ENCODE measurements at regions not wholly inside any gene's neighbourhood (a gene's known extent, or its start where the extent isn't known, plus 50 kb on each side); places are given as distances from the start of the nearest gene placed in this dataset.

DNA sequence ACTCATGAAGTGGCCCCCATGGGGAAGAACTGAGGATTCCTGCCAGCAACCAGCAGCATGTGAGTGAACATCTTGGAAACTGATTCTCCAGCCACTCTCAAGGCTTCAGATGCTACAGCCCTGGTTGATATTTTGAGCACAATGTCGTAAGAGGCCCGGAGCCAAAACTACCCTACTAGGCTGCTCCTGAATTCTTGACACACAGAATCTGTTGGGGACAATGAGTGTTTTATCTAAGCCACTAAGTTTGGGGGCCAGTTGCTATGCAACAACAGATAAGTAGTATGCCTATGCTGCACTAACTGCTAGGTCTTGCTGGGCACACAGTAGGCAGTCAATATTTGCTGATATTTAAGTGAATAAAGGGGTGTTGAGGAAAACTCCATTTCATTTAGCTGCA is 89.9 kb upstream of the CHL1 start:
- TF ChIP-seq NR3C1 (CRISPR knock-in tag; conservative IDR thresholded peaks at IDR 0.05; ENCODE audit: low read depth) (no peak), ESRRA (CRISPR knock-in tag; IDR thresholded peaks at IDR 0.05; ENCODE audit: borderline replicate concordance) (no peak), PRRX2 (CRISPR knock-in tag; IDR thresholded peaks at IDR 0.05) (no peak), RELA (CRISPR knock-in tag; IDR thresholded peaks at IDR 0.05; ENCODE audit: borderline replicate concordance) (no peak), TCF7 (CRISPR knock-in tag; IDR thresholded peaks at IDR 0.05; ENCODE audit: low read depth) (no peak)
- TF ChIP-seq, protein P1, sequence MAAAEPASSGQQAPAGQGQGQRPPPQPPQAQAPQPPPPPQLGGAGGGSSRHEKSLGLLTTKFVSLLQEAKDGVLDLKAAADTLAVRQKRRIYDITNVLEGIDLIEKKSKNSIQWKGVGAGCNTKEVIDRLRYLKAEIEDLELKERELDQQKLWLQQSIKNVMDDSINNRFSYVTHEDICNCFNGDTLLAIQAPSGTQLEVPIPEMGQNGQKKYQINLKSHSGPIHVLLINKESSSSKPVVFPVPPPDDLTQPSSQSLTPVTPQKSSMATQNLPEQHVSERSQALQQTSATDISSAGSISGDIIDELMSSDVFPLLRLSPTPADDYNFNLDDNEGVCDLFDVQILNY (CRISPR knock-in tag; IDR thresholded peaks at IDR 0.05): no peak
- TF ChIP-seq, protein P2, sequence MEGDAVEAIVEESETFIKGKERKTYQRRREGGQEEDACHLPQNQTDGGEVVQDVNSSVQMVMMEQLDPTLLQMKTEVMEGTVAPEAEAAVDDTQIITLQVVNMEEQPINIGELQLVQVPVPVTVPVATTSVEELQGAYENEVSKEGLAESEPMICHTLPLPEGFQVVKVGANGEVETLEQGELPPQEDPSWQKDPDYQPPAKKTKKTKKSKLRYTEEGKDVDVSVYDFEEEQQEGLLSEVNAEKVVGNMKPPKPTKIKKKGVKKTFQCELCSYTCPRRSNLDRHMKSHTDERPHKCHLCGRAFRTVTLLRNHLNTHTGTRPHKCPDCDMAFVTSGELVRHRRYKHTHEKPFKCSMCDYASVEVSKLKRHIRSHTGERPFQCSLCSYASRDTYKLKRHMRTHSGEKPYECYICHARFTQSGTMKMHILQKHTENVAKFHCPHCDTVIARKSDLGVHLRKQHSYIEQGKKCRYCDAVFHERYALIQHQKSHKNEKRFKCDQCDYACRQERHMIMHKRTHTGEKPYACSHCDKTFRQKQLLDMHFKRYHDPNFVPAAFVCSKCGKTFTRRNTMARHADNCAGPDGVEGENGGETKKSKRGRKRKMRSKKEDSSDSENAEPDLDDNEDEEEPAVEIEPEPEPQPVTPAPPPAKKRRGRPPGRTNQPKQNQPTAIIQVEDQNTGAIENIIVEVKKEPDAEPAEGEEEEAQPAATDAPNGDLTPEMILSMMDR (IDR thresholded peaks at IDR 0.05): no peak
- TF ChIP-seq, protein P3, sequence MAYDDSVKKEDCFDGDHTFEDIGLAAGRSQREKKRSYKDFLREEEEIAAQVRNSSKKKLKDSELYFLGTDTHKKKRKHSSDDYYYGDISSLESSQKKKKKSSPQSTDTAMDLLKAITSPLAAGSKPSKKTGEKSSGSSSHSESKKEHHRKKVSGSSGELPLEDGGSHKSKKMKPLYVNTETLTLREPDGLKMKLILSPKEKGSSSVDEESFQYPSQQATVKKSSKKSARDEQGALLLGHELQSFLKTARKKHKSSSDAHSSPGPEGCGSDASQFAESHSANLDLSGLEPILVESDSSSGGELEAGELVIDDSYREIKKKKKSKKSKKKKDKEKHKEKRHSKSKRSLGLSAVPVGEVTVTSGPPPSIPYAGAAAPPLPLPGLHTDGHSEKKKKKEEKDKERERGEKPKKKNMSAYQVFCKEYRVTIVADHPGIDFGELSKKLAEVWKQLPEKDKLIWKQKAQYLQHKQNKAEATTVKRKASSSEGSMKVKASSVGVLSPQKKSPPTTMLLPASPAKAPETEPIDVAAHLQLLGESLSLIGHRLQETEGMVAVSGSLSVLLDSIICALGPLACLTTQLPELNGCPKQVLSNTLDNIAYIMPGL (CRISPR knock-in tag; IDR thresholded peaks at IDR 0.05): no peak
